NT2/D1 (cell line): ENCODE measurements at regions not wholly inside any gene's neighbourhood (a gene's known extent, or its start where the extent isn't known, plus 50 kb on each side); places are given as distances from the start of the nearest gene placed in this dataset.

Experiments
- YY1 ChIP-seq: IDR thresholded peaks from 2 replicates; pipeline ENCODE4 v1.6.1; 2011; ENCODE audit not compliant: insufficient read length, insufficient read depth
- ZNF274 ChIP-seq: IDR thresholded peaks from 2 replicates; pipeline ENCODE4 v1.6.1; 2011; ENCODE audit warnings: mild to moderate bottlenecking, low read depth, low read length

DNA sequence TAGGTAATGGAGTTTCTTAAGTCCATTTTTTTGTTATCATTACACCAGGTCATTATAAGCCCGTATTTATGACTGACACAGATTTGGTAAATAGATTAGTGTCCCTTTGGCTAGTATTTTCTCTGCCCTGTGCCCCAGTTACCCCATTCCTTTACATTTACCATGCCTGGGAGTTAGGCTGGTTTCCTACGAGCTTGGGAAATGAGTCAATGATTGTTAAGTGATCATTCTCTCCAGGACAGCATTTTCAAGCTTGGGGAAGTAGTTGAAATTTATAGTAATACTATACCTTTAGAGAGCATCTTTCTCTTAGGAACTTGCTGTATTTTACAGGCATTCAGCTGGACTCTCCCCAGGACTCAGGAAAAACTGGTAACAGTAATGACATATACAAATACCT, 573.1 kb downstream of the TLE4 start:
- TF ChIP-seq YY1 = no peak
- no peak for TF ChIP-seq ZNF274
